Ascending aorta (tissue), 2 donors: ENCODE measurements at regions not wholly inside any gene's neighbourhood (a gene's known extent, or its start where the extent isn't known, plus 50 kb on each side); places are given as distances from the start of the nearest gene placed in this dataset.

Experiments
- DNase-seq, 2 donors: peaks; one replicate each; pipeline ENCODE4 v3.0.0-alpha.2; 2019; ENCODE audit warnings: low spot score in 2 of 2
- H3K27ac ChIP-seq, 2 donors: fragments of 200-600 bp; sonication (generic); one replicate each; pipeline ENCODE4 v1.5.1; 2016 to 2017; ENCODE audit warnings: mild to moderate bottlenecking in 1 of 2
- H3K27me3 ChIP-seq: fragments of 200-600 bp; sonication (generic); one replicate; pipeline ENCODE4 v1.5.1; 2017
- H3K36me3 ChIP-seq, 2 donors: fragments of 200-600 bp; sonication (generic); one replicate each; pipeline ENCODE4 v1.5.1; 2016
- H3K4me1 ChIP-seq, 2 donors: fragments of 200-600 bp; sonication (generic); one replicate each; pipeline ENCODE4 v1.5.1; 2016 to 2017; ENCODE audit warnings: mild to moderate bottlenecking in 1 of 2
- H3K4me3 ChIP-seq, 2 donors: fragments of 200-600 bp; sonication (generic); one replicate each; pipeline ENCODE4 v1.5.1; 2016 to 2017; ENCODE audit warnings: mild to moderate bottlenecking in 1 of 2
- H3K9me3 ChIP-seq, 2 donors: fragments of 200-600 bp; sonication (generic); one replicate each; pipeline ENCODE4 v1.5.1; 2016
- intact Hi-C: fragments of 100-400 bp; cut with DNase I; formaldehyde crosslinking; loops from one replicate; pipeline ENCODE4 v1.15.1; 2023
- TF ChIP-seq, protein P1 (sequence below), 3 experiments: fragments of 200-600 bp in 2 of 3; fragments of 450-650 bp in 1 of 3; sonication (generic) in 2 of 3; IDR thresholded peaks; one replicate each; pipeline ENCODE4 v1.5.1; 2016 to 2019; ENCODE audit warnings: antibody characterized with exemption in 3 of 3, mild to moderate bottlenecking in 1 of 3, moderate library complexity in 1 of 3

DNA sequence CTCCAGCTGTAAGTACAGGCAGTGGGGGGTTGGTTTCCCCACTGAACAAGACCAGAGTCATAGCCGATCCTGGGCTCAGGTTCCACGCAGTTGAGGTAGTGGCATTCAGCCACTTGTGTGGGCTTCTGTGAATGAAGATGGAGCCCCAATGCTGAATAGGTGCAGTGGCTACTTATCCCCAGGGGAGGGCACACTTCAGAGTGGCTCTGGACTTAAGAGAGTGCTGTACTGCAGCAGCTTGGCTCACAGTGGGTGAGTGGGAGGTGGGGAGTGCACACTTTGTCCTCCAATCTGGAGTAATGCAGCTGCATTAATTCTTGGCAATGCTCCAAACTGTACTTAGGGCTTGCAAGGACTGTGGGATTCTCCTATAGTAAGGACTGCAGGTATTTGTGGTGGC, 81.9 kb downstream of the BUB3 start:
- no peak overlapping the region for H3K4me3 ChIP-seq
- no peaks in the 10 kb centered on the region for H3K4me1 ChIP-seq
- H3K9me3 ChIP-seq, result peaks cover 0 to 23% of the 10 kb centered on the region in 2 donors
- H3K27ac ChIP-seq, result no peak overlapping the region
- TF ChIP-seq, protein P1, sequence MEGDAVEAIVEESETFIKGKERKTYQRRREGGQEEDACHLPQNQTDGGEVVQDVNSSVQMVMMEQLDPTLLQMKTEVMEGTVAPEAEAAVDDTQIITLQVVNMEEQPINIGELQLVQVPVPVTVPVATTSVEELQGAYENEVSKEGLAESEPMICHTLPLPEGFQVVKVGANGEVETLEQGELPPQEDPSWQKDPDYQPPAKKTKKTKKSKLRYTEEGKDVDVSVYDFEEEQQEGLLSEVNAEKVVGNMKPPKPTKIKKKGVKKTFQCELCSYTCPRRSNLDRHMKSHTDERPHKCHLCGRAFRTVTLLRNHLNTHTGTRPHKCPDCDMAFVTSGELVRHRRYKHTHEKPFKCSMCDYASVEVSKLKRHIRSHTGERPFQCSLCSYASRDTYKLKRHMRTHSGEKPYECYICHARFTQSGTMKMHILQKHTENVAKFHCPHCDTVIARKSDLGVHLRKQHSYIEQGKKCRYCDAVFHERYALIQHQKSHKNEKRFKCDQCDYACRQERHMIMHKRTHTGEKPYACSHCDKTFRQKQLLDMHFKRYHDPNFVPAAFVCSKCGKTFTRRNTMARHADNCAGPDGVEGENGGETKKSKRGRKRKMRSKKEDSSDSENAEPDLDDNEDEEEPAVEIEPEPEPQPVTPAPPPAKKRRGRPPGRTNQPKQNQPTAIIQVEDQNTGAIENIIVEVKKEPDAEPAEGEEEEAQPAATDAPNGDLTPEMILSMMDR (IDR thresholded peaks at IDR 0.05), result no peak
- H3K36me3 ChIP-seq, result peaks cover 0 to 5% of the 10 kb centered on the region in 2 donors
- H3K27me3 ChIP-seq, result no peaks in the 10 kb centered on the region
- intact Hi-C loops, result no loop called here
- no peak for DNase-seq

DNA sequence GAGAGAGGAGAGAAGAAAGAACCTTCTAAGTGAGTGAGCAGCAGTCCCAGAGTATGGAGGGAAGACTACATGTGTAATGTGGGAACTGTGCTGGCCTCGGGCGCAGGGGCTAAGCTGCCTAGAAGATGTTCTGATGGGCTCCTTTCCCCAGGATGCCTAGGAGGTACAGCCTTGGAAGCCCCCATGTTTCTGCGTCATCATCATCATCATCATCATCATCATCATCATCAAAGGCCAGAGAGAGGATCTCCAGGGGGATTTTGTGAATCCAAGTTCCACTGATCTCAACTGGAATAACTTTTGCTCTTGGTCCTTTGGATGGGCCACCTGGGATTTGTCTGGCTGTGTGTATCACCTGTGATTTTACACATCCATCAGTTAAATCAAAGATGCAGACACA, 86.0 kb downstream of the BUB3 start:
- TF ChIP-seq, protein P1 (IDR thresholded peaks at IDR 0.05), result no peak
- H3K4me1 ChIP-seq, result no peaks in the 10 kb centered on the region
- intact Hi-C loops, result no loop called here
- no peak for DNase-seq
- H3K36me3 ChIP-seq, result no peaks in the 10 kb centered on the region
- H3K9me3 ChIP-seq, result no peaks in the 10 kb centered on the region
- no peak overlapping the region for H3K27ac ChIP-seq
- H3K27me3 ChIP-seq, result no peaks in the 10 kb centered on the region
- no peak overlapping the region for H3K4me3 ChIP-seq

DNA sequence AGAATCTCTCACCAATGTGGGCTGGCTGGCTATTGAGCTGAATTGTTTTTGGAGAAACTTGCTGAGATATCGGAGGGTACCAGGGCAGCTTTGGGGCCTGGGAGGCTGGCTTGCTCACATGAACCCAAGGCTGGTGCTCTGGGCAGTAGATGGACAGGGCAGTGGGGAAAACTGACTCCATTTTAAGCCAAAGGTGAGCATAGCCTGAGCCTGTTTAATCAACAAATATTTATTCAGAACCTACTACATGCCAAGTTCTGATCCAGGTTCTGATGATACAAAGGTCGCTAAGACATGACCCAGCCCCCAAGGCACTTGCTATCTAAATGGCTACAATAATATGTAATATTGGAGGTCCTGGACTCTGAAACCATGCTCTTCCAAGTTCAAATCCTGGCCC, 86.6 kb downstream of the BUB3 start:
- Histone ChIP-seq H3K9me3 (no peaks in the 10 kb centered on the region), H3K27ac (no peak overlapping the region)
- intact Hi-C loops, result no loop called here

DNA sequence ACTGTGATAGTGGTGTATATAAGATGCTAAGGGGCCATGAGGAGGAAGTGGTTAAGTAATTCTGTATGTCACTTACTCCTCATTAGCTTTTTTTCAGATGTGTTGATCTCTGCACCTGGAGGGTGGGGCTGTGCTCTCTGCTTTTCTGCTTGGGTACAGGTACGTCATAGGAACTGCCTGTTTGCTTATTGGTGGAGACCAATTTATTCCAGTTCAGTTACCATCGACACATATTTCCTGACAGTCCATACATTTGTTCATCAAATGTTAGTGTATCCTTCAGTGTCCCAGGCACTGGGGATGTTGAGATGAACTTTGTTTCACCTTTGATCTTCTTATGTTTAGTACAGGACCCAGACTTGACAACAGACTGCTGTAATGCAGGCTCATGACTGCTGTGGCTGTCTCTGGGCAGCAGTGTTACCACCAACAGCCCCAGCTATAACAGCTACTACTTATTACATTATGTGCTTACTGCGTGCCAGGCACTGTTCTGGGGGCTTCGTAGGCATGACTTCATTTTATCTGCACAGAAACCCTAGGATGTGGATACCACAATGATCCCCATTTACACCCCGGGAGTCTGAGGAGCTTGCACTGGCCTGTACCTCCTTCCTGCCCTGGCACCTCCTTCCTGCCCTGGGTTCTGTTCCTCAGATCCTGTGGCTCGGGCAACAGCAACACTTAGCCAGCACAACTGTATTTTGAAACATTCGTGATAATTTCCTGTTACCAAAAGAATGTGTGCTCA, 87.4 kb downstream of the BUB3 start:
- DNase-seq, result no peak
- Histone ChIP-seq H3K4me1 (no peaks in the 10 kb centered on the region), H3K36me3 (no peaks in the 10 kb centered on the region), H3K9me3 (no peaks in the 10 kb centered on the region), H3K27ac (no peak overlapping the region), H3K4me3 (no peak overlapping the region), H3K27me3 (no peaks in the 10 kb centered on the region)
- TF ChIP-seq, protein P1 (IDR thresholded peaks at IDR 0.05), result no peak
- intact Hi-C loops, result no loop called here

More for the DNA sequence above, 86.6 kb downstream of the BUB3 start:
- Histone ChIP-seq H3K4me1 (no peaks in the 10 kb centered on the region), H3K36me3 (no peaks in the 10 kb centered on the region), H3K4me3 (no peak overlapping the region), H3K27me3 (no peaks in the 10 kb centered on the region)
- TF ChIP-seq, protein P1 (IDR thresholded peaks at IDR 0.05), result no peak
- no peak for DNase-seq

DNA sequence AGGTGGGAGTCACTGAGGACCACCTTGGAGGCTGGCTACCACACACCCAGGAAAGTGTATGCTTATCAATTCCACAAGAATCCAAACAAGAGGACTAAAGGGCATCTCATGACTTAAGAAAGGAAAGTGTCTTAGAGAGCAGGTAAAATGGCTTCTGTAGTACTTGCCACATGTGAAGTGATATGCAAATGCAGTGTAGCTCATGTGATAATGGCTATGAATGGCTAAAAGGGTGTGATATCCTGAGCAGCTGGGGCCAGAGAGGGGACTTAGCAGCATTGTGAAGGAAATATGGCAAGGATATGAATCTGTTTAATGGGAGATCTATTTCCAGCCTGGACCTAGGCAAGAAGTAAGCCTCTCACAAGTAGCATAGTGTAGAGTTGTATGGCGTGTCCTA, 90.5 kb downstream of the BUB3 start:
- TF ChIP-seq, protein P1 (IDR thresholded peaks at IDR 0.05), result no peak
- DNase-seq, result no peak
- Histone ChIP-seq H3K36me3 (no peaks in the 10 kb centered on the region), H3K4me3 (no peak overlapping the region), H3K9me3 (no peaks in the 10 kb centered on the region), H3K27me3 (no peaks in the 10 kb centered on the region), H3K27ac (no peak overlapping the region), H3K4me1 (no peaks in the 10 kb centered on the region)
- intact Hi-C loops, result no loop called here
